HG03196 (cell line): ENCODE measurements at regions not wholly inside any gene's neighbourhood (a gene's known extent, or its start where the extent isn't known, plus 50 kb on each side); places are given as distances from the start of the nearest gene placed in this dataset.

ENCODE experiments used
- ATAC-seq: cut with Tn5 transposase; IDR thresholded peaks from one replicate; pipeline ENCODE4 v1.9.1; 2021; ENCODE audit not compliant: unreplicated experiment

DNA sequence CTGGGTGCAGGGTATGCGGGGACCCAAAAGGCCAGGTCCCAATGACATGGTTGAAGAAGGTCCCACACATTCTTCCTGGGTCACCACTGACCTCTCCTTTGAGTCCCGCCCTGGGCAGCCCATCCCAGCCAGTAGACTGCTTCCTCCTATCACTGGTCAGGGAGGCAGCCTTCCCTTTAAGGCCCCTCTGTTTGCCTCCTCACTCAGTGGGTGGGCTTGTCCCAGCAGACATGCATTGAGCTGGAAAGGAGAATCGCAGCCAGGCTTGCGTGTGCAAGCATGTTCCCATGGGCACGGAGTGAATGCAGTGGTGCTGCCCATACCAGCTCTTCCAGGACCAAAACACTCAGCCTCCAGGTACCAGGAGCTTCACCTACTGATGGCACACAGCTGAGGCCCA is 162.4 kb upstream of the SYT13 start:
- no peak for ATAC-seq

- no peak for ATAC-seq
Measured at GRCh38 chr11:45446998-45447397, 160.9 kb upstream of the SYT13 start.

DNA sequence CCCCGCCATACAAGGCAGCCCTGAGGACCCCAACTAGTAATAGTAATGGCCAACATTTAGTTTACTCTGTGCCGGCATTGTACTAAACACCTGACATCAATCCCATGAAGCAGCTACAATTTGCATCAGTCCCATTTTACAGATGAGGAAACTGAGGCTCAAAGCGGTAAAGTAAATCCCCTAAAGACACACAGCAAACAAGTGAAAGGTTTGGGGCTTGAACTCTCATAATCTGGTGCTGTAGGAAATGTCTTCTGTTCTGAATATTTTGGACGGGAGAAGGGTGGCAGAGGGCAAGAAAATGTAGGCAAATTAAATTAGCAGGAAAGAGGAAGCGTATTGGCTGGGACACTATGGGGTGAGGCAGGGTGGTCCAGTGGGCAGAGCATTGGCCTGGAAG is 160.3 kb upstream of the SYT13 start:
- no peak for ATAC-seq

- no peak for ATAC-seq
Measured at GRCh38 chr11:45444796-45445195, 158.7 kb upstream of the SYT13 start.

DNA sequence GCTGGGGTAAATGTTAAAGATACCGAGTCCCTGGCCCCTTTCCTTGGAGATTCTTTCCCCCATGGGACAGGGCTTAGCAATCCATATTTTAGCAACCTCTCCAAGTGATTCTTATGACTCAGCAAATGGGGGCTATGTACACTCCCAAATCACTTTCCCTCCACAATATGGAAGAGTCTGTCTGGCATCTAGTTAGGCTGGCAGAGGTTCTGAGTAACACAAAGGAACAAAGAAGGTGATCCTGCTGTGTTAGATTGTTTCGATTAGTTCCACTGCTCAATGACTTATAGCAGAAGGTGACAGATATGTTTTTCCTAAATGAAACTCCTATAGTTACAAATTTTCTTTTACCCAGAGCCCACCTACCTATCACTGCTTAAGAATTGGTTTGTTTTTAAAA is 154.0 kb upstream of the SYT13 start:
- no peak for ATAC-seq

GRCh38 chr11:45436966-45437365 is 150.8 kb upstream of the SYT13 start:
- ATAC-seq, result no peak

DNA sequence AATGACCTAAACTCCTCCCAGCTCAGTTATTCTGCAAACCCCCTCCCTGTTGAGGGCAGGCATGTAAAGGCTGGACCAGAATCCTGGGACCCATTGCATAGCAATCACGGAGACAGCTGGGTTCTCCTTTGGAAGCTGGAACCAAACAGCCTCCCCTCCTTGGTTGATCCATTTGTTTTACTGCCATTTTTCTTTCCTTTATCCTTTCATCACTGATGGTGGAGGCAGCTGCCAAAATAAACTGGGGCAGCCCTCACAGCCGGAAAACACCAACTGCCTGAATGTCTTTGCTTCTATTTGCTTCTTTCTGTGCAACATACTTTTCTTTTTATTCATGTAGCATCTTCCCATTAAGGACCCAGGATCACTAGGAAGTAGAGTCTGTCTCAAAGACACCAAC is 150.0 kb upstream of the SYT13 start:
- ATAC-seq, result no peak

DNA sequence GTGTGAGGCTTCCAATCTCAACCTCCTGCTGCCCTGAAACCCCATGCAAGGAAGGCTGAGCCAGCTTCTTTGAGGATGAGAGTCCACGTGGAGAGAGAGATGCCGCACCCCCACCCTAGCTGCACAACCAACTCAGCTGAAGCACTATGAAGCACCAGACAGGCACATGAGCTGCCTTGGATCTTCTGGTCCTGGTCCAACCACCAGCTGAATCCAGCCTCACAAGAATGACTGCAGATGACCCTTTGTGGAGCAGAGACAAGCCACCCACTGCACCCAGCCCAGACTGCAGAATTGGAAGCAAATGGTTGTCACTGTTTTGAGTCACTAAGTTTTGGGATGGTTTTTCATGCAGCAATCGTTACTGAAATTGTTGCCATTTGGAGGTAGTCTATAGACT is 149.6 kb upstream of the SYT13 start:
- no peak for ATAC-seq

DNA sequence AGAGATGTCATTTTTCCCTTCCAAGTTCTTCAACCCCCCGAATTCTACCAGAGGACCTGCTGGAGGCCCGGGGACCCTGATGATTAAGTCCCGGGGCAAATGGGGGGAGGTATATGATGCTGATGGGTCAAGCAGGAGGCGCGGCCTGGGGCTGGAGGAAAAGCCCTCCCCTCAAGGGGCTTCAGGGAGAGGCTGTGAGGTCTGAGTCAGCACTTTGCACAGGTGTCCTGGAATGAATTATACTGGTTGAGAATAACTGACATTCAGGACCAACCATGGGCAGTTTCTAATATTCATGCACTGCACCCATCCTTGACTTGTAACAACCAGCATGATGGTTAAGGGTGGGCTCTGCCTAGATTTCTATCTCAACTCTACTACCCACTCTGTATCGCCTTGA is 146.8 kb upstream of the SYT13 start:
- ATAC-seq, result no peak

- ATAC-seq, result no peak
Measured at GRCh38 chr11:45432100-45432499, 146.0 kb upstream of the SYT13 start.

- no peak for ATAC-seq
Measured at GRCh38 chr11:45431046-45432018, 145.2 kb upstream of the SYT13 start.

DNA sequence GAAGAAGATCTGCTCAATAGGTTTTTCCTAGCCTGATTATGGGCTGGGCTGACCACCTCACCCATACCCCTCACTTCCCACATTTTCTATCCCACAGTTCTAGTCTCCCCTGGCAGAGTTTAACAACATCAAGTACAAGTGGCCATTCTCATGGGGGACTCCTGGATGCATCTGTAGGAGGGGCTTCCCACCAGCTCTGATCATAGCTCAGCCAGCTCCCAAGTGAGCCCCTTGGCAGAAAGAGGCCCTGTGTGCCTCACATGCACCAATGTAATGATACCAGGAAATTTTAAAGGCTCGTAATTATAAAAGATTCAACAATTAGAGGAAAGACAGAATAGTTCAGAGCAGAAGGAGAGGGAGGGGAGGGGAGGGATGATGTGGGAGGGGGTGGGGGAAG is 144.2 kb upstream of the SYT13 start:
- ATAC-seq, result no peak

GRCh38 chr11:45429719-45430118 is 143.6 kb upstream of the SYT13 start:
- ATAC-seq, result no peak

GRCh38 chr11:45428541-45429230 is 142.5 kb upstream of the SYT13 start:
- no peak for ATAC-seq

- ATAC-seq, result no peak
Measured at GRCh38 chr11:45428116-45428515, 142.0 kb upstream of the SYT13 start.

GRCh38 chr11:45424411-45425180 is 138.5 kb upstream of the SYT13 start:
- ATAC-seq, result no peak

GRCh38 chr11:45423475-45424120 is 137.5 kb upstream of the SYT13 start:
- no peak for ATAC-seq

DNA sequence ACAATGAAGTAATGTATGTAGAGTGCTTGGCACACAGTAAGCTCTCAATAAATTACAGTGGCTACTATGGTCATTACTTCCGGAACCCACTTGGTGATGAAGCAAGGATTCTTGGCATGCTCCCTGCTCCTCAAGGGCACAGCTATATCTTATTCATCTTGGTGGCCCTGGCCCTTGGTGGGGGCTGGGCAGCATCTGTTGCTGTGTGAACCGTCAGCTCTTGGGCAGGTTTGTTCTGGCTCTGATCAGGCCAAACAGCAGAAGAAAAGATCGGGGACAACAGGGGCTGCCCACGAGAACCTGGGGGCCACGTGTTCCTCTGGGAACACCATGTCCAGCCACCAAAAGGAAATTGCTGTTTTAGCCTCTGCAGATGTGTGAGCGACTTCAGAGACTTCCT is 136.9 kb upstream of the SYT13 start:
- ATAC-seq, result no peak

DNA sequence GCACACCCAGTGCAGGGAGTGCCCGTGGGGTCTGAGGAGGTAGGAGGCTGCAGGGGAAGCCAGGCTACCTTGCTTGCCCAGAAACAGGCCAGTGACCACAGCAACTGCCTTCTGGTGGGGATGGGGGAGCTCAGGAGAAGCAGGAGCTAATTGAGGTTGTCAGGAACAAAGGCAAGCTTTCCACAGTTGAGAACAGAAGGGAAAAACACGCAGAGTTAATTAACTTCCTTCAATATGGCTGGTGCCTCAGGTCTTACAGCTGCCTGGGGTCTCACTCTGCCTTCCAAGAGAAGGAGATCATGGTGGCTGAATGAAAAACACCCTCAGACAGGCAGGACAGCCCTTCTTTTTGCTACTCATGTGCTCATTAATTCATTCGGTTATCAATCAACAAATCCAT is 127.9 kb upstream of the SYT13 start:
- no peak for ATAC-seq

DNA sequence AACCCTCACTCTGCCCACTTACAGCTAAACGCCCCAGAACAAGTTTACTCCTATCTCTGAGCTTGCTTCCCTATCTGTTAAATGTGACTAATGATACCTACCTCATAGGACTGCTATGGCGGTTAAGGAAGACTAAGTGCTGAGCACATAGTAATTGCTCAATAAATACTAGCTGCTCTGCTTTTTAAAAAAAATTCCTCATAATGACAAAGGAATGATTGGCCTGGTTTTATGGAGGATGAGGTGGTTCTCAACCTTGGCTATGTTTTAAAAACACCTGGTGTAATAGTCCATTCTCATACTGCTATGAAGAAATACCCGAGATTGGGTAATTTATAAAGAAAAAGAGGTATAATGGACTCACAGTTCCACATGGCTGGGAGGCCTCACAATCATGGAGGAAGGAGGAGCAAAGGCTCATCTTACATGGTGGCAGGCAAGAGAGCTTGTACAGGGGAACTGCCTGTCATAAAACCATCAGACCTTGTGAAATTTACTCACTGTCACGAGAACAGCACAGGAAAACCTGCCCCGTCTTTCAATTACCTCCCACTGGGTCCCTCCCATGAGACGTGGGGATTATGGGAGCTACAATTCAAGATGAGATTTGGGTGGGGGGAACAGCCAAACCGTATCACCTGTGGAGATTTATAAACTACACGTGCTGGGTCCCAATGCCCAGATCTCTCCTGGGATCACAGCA is 127.2 kb upstream of the SYT13 start:
- no peak for ATAC-seq
